NCI-H748 treated with DMSO at 0.1 percent for 48 hours (cell line): ENCODE measurements at regions not wholly inside any gene's neighbourhood (a gene's known extent, or its start where the extent isn't known, plus 50 kb on each side); places are given as distances from the start of the nearest gene placed in this dataset.
"Not testable (repeated sequence)": the region's sequence is repeated elsewhere in the genome, so short reads cannot be mapped to it uniquely, and the experiment has no call there.

Source experiments
- DNase-seq: peaks from one replicate; lab custom pipeline; 2025; lab: John Stamatoyannopoulos, UW

- DNase-seq, result no peak
Measured at GRCh38 chr4:55251896-55252295, 94.1 kb upstream of the SRD5A3 start.

DNA sequence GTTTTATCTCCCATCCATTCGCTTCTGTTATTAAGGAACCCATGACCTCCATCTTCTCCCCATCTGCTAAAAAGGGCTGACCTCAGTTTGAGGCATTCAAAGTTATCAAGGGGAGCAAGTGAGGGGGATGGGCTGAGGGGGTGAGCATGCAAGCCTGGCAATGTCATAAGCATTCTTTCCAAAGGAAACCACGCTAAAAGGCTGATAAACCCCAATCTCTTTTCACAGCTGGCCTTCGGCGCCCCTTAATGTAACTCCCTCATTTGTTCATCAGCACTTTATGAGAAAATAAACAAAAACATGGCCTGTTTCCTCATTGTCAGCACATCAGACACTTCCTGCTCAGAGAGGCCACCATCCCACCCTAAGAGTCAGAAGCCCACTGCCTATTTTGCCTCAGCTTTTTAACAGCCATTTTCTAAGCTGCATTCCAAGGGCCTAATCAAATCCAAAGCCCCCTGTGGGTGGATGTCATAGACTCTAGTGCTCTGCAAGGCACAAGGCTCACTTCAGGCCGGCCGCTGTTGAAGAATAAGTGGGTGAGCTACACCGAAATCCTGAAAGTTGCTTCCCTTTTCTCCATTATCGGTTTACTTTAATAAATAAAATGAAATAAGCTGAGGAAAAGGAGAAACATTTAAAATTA is 92.0 kb upstream of the SRD5A3 start:
- no peak for DNase-seq

DNA sequence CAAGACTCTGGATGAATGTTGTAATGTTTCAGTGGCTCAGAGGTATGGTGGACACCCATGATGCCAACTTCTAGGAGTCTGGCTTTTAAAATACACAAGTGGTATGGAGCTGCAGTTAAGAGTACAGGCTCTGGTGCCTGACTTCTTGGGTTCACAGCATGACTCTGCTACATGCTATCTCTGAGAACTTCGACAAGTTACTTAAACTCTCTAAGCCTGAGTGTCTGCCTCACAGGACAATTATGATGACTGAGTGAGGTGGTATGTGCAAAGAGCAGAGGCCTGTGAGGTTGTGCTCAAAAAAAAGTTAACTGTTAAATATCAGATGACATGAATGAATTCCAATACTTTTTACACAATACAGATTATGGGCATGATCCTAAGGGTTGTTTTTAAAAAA is 90.9 kb upstream of the SRD5A3 start:
- no peak for DNase-seq

DNA sequence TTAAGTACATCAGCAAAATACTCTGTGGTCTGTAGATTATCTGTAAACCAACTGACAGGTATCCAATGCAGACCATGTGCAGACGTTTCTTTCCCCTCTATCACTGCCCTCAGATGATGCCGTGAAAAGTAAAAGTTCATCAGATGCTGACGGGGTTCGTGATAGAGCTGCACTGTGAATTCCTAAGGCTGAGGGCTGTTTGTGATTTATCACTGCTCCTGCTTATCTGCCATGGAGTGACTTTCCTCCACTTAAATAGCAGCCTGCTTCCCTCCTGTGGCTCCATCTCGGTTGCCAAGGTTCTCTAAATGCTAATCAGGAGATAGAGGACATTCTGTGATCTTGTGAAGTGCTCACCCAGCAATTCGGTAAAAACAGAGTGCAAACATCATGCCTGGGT is 89.3 kb upstream of the SRD5A3 start:
- DNase-seq, result no peak

GRCh38 chr4:55258152-55258865 is 87.7 kb upstream of the SRD5A3 start:
- DNase-seq, result no peak

- DNase-seq, result no peak
Measured at GRCh38 chr4:55259294-55259693, 86.7 kb upstream of the SRD5A3 start.

DNA sequence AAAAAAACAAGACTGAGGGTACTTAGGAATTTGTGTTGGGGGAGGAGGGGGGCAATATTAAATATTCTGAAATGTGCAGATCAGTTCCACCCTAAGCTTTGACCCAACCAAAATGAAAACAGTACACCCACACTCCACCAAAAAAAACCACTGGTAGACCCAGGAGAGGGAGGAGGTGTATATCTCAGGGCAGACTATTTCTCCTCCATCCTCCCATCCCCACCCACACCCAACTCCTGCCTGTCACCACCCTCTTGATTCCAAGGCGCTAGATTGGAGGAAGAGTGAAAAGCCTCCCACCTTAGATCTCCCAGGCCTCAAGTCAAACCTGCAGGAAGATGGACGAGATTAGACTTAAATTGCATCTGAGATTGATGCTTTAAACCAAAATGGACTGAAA is 76.6 kb upstream of the SRD5A3 start:
- no peak for DNase-seq

DNA sequence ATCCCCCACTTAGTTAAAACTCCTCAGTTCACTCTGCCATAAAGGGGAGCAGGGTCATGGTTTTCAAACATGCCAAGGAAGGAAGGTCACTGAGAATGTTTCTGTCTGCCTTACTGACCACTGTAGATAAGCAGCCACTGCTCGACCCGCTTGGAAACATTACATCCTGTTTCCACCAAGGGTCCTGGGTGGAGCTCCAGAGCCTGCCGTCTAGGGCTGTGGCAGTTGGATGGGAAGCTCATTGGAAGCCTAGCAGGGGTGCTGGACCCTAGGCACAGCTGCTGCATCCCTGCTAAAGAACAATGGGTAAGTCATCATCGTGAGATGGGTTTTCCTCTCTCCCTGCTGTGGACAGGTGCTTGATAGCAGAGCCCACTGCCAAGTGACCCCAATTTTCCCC is 76.0 kb upstream of the SRD5A3 start:
- DNase-seq, result no peak

DNA sequence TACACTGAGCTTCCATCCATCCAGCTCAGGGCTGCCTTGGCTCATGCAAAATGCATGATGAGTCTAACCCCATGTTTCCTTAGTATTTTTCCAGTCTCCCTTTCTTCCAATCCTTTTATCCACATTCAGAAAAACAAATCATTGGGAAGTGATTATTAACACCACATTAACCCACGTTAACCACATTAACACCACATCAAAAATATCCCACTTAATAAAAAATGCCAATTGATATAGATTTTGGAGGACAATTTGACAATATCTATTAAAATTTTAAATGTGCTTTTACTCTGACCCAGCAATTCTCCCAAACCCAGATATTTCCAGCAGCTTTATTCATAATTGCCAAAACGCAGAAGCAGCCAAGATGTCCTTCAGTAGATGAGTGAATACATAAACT is 75.6 kb upstream of the SRD5A3 start:
- DNase-seq, result no peak

- no peak for DNase-seq
Measured at GRCh38 chr4:55272102-55272501, 73.9 kb upstream of the SRD5A3 start.

DNA sequence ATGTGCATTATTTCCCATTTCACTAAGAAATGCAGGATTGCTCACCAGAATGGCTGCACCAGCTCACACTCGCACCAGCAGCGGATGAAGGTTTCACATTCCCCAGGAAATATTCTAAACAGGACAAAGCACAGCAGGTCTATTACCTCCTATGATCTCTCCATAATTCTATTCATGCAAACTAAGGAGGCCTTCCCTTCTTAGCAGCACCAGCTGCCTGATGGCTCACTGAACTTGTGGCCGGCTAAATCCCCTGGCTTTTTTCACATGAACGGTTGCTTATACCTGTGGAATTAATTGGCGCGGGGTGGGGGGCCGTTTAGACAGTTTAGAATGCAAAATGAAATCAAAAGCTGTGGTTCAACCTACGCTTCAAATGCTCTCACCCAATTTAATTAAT is 73.5 kb upstream of the SRD5A3 start:
- no peak for DNase-seq

DNA sequence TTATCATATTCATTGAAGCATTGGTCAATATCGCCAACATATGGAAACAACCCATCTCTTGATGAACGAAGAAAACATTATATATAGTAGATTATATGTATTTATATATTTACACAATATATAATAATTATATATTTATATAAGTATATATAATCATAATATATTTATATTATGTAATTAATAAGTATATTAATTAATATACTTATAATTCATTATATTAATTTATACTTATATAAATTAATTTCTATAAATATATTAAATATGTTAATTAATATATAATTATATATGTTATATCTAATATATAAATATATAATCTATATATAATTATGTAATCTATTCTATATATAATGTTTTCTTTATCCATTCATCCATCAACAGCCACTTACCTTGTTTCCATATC is 69.0 kb upstream of the SRD5A3 start:
- no peak for DNase-seq

- DNase-seq, result no peak
Measured at GRCh38 chr4:55278316-55278715, 67.7 kb upstream of the SRD5A3 start.

DNA sequence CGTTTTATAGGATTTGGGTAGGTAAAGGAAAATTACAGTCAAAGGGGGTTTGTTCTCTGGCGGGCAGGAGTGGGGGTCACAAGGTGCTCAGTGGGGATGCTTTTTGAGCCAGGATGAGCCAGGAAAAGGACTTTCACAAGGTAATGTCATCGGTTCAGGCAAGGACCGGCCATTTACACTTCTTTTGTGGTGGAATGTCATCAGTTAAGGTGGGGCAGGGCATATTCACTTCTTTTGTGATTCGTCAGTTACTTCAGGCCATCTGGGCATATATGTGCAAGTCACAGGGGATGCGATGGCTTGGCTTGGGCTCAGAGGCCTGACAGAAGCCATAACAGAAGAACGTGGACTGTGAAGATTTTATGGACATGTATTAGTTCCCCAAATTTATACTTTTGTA is 65.6 kb upstream of the SRD5A3 start:
- DNase-seq, result not testable (repeated sequence)

DNA sequence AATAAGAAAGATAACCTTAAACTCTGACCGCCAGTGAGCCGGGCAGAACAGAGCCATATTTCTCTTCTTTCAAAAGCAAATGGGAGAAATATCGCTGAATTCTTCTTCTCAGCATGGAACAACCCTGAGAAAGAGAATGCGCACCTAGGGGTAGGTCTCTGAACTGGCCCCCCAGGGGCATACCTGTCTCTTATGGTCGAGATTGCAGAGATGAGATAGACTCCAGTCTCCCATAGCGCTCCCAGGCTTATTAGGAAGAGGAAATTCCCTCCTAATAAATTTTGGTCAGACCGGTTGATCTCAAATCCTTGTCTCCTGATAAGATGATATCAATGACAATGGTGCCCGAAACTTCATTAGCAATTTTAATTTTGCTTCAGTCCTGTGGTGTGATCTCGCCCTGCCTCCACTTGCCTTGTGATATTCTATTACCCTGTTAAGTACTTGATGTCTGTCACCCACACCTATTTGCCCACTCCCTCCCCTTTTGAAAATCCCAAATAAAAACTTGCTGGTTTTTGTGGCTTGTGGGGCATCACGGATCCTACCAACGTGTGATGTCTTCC is 64.8 kb upstream of the SRD5A3 start:
- not testable (repeated sequence) for DNase-seq

DNA sequence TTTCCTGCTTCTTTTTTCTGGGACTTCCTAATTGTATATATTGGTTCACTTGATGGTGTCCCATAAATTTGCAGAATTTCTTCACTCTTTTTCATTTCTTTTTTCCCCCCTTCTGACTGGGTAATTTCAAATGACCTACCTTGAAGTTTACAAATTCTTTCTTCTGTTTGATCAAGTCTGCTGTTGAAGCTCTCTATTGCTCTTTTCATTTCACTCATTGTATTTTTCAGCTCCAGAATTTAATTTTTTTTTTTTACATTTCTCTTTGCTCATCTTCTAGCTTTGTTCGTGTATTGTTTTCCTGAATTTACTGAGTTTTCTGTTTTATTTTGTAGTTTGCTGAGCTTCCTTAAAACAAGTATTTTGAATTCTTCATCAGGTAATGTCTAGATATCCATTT is 61.7 kb upstream of the SRD5A3 start:
- DNase-seq, result no peak

DNA sequence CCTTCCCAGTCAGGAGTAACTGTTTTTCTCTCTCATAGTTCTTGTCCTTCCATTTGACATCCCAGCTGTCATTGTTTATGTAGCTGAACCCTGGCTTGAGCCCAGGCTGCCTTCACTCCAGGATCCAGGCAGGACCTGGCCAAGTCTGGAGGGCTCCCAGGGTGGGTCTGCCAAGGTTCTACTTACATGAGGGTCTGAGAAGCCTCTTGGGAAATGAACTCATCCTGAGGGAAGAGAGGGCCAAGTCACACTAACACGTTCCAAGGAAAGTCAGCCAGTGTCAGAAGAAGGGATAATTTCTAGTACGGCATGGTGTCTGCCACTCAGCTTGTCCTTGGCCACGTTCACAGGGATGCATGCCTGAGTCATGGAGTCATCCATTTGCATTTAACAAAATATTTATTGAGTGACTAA is 54.8 kb upstream of the SRD5A3 start:
- no peak for DNase-seq

DNA sequence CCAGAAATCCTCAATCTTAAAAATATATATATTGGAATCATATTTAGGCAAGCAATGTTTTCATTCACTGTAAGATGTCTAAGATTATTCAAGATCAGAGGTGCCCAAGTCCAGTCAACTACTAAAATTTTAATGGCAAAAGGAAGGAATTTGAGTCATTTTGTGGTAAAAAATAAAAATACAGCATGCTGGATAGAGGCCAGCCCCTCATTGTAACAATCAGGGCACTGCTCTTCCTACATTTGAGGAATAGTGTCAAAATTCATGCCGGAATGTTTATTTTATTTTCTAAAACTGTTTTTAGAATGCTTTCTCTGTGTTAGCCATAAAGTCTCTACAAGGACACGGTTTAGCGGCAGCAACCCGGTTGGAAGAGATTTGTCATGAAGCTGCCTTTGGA is 49.9 kb upstream of the SRD5A3 start:
- DNase-seq, result no peak
